ENCODE measurements at regions not wholly inside any gene's neighbourhood (a gene's known extent, or its start where the extent isn't known, plus 50 kb on each side); places are given as distances from the start of the nearest gene placed in this dataset.

GRCh38 chr4:117755438-117755837, 278.8 kb upstream of the NDST3 start:
- no peak overlapping the region for H3K4me3 Mint-ChIP-seq (ENCODE audit: unreplicated experiment)
- no peak overlapping the region for H3K27ac Mint-ChIP-seq (ENCODE audit: unreplicated experiment)
- no peaks in the 10 kb centered on the region for H3K36me3 Mint-ChIP-seq (ENCODE audit: unreplicated experiment)
- peaks cover 18% of the 10 kb centered on the region for H3K9me3 Mint-ChIP-seq (ENCODE audit: unreplicated experiment)
- no peaks in the 10 kb centered on the region for H3K4me1 Mint-ChIP-seq (ENCODE audit: unreplicated experiment)
- no peaks in the 10 kb centered on the region for H3K27me3 Mint-ChIP-seq (ENCODE audit: unreplicated experiment)
- TF ChIP-seq CTCF (IDR thresholded peaks at IDR 0.05) = no peak
- DNase-seq (ENCODE audit: extremely low spot score, unreplicated experiment) = no peak

GRCh38 chr4:117768610-117769009, 265.7 kb upstream of the NDST3 start:
- Mint-ChIP-seq H3K36me3 (ENCODE audit: unreplicated experiment) (no peaks in the 10 kb centered on the region), H3K4me3 (ENCODE audit: unreplicated experiment) (no peak overlapping the region), H3K4me1 (ENCODE audit: unreplicated experiment) (peaks cover 12% of the 10 kb centered on the region), H3K27ac (ENCODE audit: unreplicated experiment) (no peak overlapping the region), H3K27me3 (ENCODE audit: unreplicated experiment) (no peaks in the 10 kb centered on the region), H3K9me3 (ENCODE audit: unreplicated experiment) (no peaks in the 10 kb centered on the region)
- TF ChIP-seq CTCF (IDR thresholded peaks at IDR 0.05) = no peak
- no peak for DNase-seq (ENCODE audit: extremely low spot score, unreplicated experiment)

GRCh38 chr4:117770269-117771102, 263.8 kb upstream of the NDST3 start:
- no peak overlapping the region for H3K27ac Mint-ChIP-seq (ENCODE audit: unreplicated experiment)
- H3K27me3 Mint-ChIP-seq (ENCODE audit: unreplicated experiment) = no peaks in the 10 kb centered on the region
- peaks cover 13% of the 10 kb centered on the region for H3K4me1 Mint-ChIP-seq (ENCODE audit: unreplicated experiment)

GRCh38 chr4:117771647-117772337, 262.5 kb upstream of the NDST3 start:
- Mint-ChIP-seq H3K4me3 (ENCODE audit: unreplicated experiment) (no peak overlapping the region), H3K36me3 (ENCODE audit: unreplicated experiment) (no peaks in the 10 kb centered on the region), H3K4me1 (ENCODE audit: unreplicated experiment) (peaks cover 13% of the 10 kb centered on the region), H3K9me3 (ENCODE audit: unreplicated experiment) (peaks cover 17% of the 10 kb centered on the region), H3K27me3 (ENCODE audit: unreplicated experiment) (no peaks in the 10 kb centered on the region), H3K27ac (ENCODE audit: unreplicated experiment) (no peak overlapping the region)
- peak; percentile 16 for TF ChIP-seq CTCF (IDR thresholded peaks at IDR 0.05)
- DNase-seq (ENCODE audit: extremely low spot score, unreplicated experiment) = no peak

More at GRCh38 chr4:117770269-117771102, 263.8 kb upstream of the NDST3 start:
- H3K9me3 Mint-ChIP-seq (ENCODE audit: unreplicated experiment) = peaks cover 10% of the 10 kb centered on the region
- no peaks in the 10 kb centered on the region for H3K36me3 Mint-ChIP-seq (ENCODE audit: unreplicated experiment)
- no peak for DNase-seq (ENCODE audit: extremely low spot score, unreplicated experiment)
- no peak for TF ChIP-seq CTCF (IDR thresholded peaks at IDR 0.05)
- no peak overlapping the region for H3K4me3 Mint-ChIP-seq (ENCODE audit: unreplicated experiment)
